ENCODE measurements at regions not wholly inside any gene's neighbourhood (a gene's known extent, or its start where the extent isn't known, plus 50 kb on each side); places are given as distances from the start of the nearest gene placed in this dataset.

DNA sequence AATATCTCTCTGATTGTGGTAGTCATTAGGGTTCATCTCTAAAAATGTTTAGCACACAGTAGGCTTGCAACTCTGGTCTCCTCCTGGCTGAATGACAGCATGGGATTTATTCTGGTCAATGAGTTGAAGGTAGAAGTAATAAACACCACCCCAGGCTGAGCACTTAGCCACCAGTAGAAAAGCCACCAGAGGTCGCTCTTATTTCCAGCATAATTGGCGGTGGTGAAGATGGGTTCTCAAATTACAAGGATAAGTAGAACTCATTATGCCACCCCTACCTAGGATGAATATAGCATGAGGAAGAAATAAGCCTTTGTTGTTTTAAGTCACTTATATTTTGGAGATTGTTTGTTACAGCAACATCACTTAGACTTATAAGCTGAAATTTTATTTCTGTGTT lies 302.7 kb downstream of the GPM6A start:
- DNase-seq (ENCODE audit: extremely low spot score): peak; percentile 48
- ChIA-PET POLR2A (no interaction called here), CTCF (interaction anchor here (0.8 to 1.0 kb wide), 3 partner anchors 11 to 260 kb away, joined by 3 to 5 read pairs (median 4); no protein-coding TSS in a partner anchor)
- no peak for TF ChIP-seq ELF4 (IDR thresholded peaks at IDR 0.05)

DNA sequence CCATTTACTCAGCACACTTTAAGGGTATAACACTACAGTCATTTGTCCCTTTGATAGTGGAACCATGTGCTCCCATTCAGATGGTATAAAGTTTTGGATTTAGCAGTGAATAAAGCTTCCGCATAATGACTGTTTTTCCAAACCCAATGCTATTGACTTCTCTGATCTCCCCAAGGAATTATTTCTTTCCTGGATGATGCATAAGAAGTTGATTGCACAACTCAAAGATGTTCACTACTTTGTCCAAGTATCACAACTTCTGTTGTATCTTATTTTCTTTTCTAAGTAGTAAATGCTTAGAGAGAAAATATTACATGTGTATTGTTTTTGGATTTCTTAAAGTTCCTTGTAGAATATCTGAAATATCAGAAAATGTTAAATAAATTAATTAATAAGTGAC lies 300.2 kb downstream of the GPM6A start:
- ChIA-PET CTCF (no interaction called here), POLR2A (no interaction called here)
- no peak for DNase-seq (ENCODE audit: extremely low spot score)
- TF ChIP-seq SUZ12 (IDR thresholded peaks at IDR 0.05) (no peak), L3MBTL2 (conservative IDR thresholded peaks at IDR 0.05) (no peak), LEF1 (IDR thresholded peaks at IDR 0.05; ENCODE audit: borderline replicate concordance) (no peak), SP1 (IDR thresholded peaks at IDR 0.05) (no peak), CTBP1 (IDR thresholded peaks at IDR 0.05; ENCODE audit: borderline replicate concordance) (no peak), ELF4 (IDR thresholded peaks at IDR 0.05) (no peak), TARDBP (IDR thresholded peaks at IDR 0.05) (no peak), FOXK2 (IDR thresholded peaks at IDR 0.05) (no peak), FOXM1 (IDR thresholded peaks at IDR 0.05; ENCODE audit: borderline replicate concordance) (no peak), NFRKB (IDR thresholded peaks at IDR 0.05) (no peak), HDGF (IDR thresholded peaks at IDR 0.05; ENCODE audit: borderline replicate concordance) (no peak), FOXA1 (IDR thresholded peaks at IDR 0.05) (no peak), BHLHE40 (IDR thresholded peaks at IDR 0.05; ENCODE audit: borderline replicate concordance) (no peak), ZNF384 (IDR thresholded peaks at IDR 0.05) (no peak), ARNT (IDR thresholded peaks at IDR 0.05) (no peak)
- TF ChIP-seq, protein P1, sequence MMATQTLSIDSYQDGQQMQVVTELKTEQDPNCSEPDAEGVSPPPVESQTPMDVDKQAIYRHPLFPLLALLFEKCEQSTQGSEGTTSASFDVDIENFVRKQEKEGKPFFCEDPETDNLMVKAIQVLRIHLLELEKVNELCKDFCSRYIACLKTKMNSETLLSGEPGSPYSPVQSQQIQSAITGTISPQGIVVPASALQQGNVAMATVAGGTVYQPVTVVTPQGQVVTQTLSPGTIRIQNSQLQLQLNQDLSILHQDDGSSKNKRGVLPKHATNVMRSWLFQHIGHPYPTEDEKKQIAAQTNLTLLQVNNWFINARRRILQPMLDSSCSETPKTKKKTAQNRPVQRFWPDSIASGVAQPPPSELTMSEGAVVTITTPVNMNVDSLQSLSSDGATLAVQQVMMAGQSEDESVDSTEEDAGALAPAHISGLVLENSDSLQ (IDR thresholded peaks at IDR 0.05): no peak

DNA sequence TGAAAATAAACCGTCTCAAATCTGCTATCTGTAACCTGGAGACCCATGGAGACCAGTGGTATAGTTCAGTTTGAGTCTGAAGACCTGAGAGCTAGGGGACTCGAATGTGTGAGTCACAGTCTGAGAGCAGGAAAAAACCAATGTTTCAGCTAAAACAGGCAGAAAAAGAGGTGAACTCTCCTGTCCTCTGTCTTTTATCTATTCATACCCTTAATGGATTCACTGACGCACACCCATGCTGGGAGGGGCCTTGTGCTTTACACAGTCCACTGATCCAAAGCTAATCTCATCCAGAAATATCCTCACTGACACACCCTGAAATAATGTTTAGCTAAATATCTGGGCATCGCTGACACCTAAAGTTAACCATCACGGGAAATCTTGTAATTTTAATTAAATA lies 297.9 kb downstream of the GPM6A start:
- CTCF ChIA-PET: no interaction called here
- TF ChIP-seq ELF4 (IDR thresholded peaks at IDR 0.05): no peak
- TF ChIP-seq SUZ12 (IDR thresholded peaks at IDR 0.05): no peak
- TF ChIP-seq BHLHE40 (IDR thresholded peaks at IDR 0.05; ENCODE audit: borderline replicate concordance): no peak
- no peak for TF ChIP-seq SP1 (IDR thresholded peaks at IDR 0.05)
- no peak for TF ChIP-seq NFRKB (IDR thresholded peaks at IDR 0.05)
- TF ChIP-seq, protein P1 (IDR thresholded peaks at IDR 0.05): no peak
- TF ChIP-seq FOXM1 (IDR thresholded peaks at IDR 0.05; ENCODE audit: borderline replicate concordance): no peak
- TF ChIP-seq HDGF (IDR thresholded peaks at IDR 0.05; ENCODE audit: borderline replicate concordance): no peak
- TF ChIP-seq ARNT (IDR thresholded peaks at IDR 0.05): no peak
- TF ChIP-seq CTBP1 (IDR thresholded peaks at IDR 0.05; ENCODE audit: borderline replicate concordance): no peak
- TF ChIP-seq FOXK2 (IDR thresholded peaks at IDR 0.05): no peak
- DNase-seq (ENCODE audit: extremely low spot score): no peak
- POLR2A ChIA-PET: no interaction called here

DNA sequence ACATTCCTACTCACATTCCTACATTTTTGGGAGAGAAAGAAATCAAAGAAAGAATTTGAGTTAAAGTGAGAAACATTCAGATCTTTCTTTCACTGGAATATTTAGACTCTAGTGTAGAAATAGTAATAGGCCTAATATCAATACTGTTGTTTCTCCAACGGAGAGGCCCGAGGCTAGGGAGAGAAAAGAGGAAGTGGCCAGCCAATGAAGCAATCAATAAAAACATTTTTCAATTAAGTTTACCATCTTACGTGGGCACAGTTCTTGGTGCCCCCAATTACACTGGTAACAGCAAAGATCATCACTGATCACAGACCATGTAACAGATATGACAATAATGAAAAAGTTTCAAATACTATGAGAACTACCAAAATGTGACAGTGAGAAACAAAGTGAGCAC lies 281.4 kb downstream of the GPM6A start:
- DNase-seq (ENCODE audit: extremely low spot score): no peak
- TF ChIP-seq TARDBP (IDR thresholded peaks at IDR 0.05) (no peak), ZNF384 (IDR thresholded peaks at IDR 0.05) (no peak), FOXA1 (IDR thresholded peaks at IDR 0.05) (no peak), ARNT (IDR thresholded peaks at IDR 0.05) (no peak), BHLHE40 (IDR thresholded peaks at IDR 0.05; ENCODE audit: borderline replicate concordance) (no peak), LEF1 (IDR thresholded peaks at IDR 0.05; ENCODE audit: borderline replicate concordance) (no peak), SUZ12 (IDR thresholded peaks at IDR 0.05) (no peak), FOXM1 (IDR thresholded peaks at IDR 0.05; ENCODE audit: borderline replicate concordance) (no peak), HDGF (IDR thresholded peaks at IDR 0.05; ENCODE audit: borderline replicate concordance) (no peak), SP1 (IDR thresholded peaks at IDR 0.05) (no peak), FOXK2 (IDR thresholded peaks at IDR 0.05) (no peak)
- TF ChIP-seq, protein P1 (IDR thresholded peaks at IDR 0.05): no peak
- POLR2A ChIA-PET: no interaction called here
- CTCF ChIA-PET: no interaction called here

DNA sequence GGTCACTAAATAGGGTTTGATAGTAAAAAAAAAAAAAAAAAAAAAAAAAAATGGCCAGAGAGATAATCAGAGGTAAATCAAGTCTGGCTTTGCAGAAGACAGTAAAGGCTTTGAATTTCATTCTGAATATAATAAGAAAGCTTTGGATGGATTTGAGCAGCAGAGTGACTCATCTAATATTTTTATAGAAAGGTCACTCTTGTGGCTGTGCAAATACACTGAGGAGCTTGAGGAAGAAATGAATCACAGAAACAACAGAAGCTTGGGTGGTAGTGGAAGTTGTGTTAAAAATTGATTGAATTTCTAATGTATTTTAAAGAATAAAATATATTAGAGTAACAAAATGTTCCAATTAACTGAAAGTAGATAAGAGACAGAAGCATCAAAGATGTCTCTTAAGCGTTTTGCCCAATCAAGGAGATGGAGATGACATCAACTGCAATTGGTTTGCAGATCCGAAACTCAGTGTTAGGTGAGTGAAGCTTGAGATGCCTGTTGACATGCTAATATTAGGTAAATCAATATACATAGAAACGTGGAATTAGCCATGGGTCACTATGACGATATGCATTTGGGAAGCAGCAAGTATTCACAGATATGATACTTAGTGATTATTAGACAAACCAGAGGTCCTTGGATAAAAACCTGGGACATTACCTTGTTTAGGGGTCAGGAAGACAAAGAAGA lies 280.5 kb downstream of the GPM6A start:
- no peak for DNase-seq (ENCODE audit: extremely low spot score)
- ChIA-PET CTCF (no interaction called here), POLR2A (no interaction called here)
- TF ChIP-seq HDGF (IDR thresholded peaks at IDR 0.05; ENCODE audit: borderline replicate concordance) (no peak), SUZ12 (IDR thresholded peaks at IDR 0.05) (no peak), ARNT (IDR thresholded peaks at IDR 0.05) (no peak), L3MBTL2 (conservative IDR thresholded peaks at IDR 0.05) (no peak), FOXK2 (IDR thresholded peaks at IDR 0.05) (no peak), ZNF384 (IDR thresholded peaks at IDR 0.05) (no peak), TARDBP (IDR thresholded peaks at IDR 0.05) (no peak), NFRKB (IDR thresholded peaks at IDR 0.05) (no peak), ELF4 (IDR thresholded peaks at IDR 0.05) (no peak), SP1 (IDR thresholded peaks at IDR 0.05) (no peak), LEF1 (IDR thresholded peaks at IDR 0.05; ENCODE audit: borderline replicate concordance) (no peak), FOXA1 (IDR thresholded peaks at IDR 0.05) (no peak), FOXM1 (IDR thresholded peaks at IDR 0.05; ENCODE audit: borderline replicate concordance) (no peak), CTBP1 (IDR thresholded peaks at IDR 0.05; ENCODE audit: borderline replicate concordance) (no peak), BHLHE40 (IDR thresholded peaks at IDR 0.05; ENCODE audit: borderline replicate concordance) (no peak)
- TF ChIP-seq, protein P1 (IDR thresholded peaks at IDR 0.05): no peak
